SK-N-SH treated with all-trans-retinoic acid at 6 μM for 48 hours (cell line): ENCODE measurements at regions not wholly inside any gene's neighbourhood (a gene's known extent, or its start where the extent isn't known, plus 50 kb on each side); places are given as distances from the start of the nearest gene placed in this dataset.

Experiments used
- ATAC-seq: fragments of 200-7000 bp; cut with Tn5 transposase; 3 replicates; pipeline ENCODE4 v1.9.1; 2020; ENCODE audit warnings: mild to moderate bottlenecking, moderate library complexity
- ARNTL ChIP-seq: fragments of 450-650 bp; formaldehyde crosslinking; IDR thresholded peaks from 2 replicates; pipeline ENCODE4 v1.5.0; 2020; ENCODE audit warnings: low read depth, mild to moderate bottlenecking, moderate library complexity, borderline replicate concordance
- BACH2 ChIP-seq: fragments of 250-450 bp; sonication (Bioruptor Pico); IDR thresholded peaks from 2 replicates; pipeline ENCODE4 v1.9.0; 2021; ENCODE audit warnings: mild to moderate bottlenecking, borderline replicate concordance
- CSDC2 ChIP-seq: fragments of 250-450 bp; sonication (Bioruptor Pico); IDR thresholded peaks from 2 replicates; pipeline ENCODE4 v1.5.0; 2020; ENCODE audit warnings: mild to moderate bottlenecking, moderate library complexity
- GLIS3 ChIP-seq: fragments of 250-450 bp; sonication (Bioruptor Pico); IDR thresholded peaks from 2 replicates; pipeline ENCODE4 v1.5.0; 2020; ENCODE audit warnings: mild to moderate bottlenecking, moderate library complexity
- ISL1 ChIP-seq: fragments of 250-450 bp; sonication (Bioruptor Pico); IDR thresholded peaks from 2 replicates; pipeline ENCODE4 v2.1.2; 2022; ENCODE audit warnings: mild to moderate bottlenecking, moderate library complexity
- OSR1 ChIP-seq: fragments of 250-450 bp; sonication (Bioruptor Pico); IDR thresholded peaks from 2 replicates; pipeline ENCODE4 v1.8.0; 2022; ENCODE audit warnings: moderate library complexity, mild to moderate bottlenecking, inconsistent platforms
- PPARA ChIP-seq: fragments of 250-450 bp; sonication (Bioruptor Pico); IDR thresholded peaks from 2 replicates; pipeline ENCODE4 v1.5.0; 2020; ENCODE audit warnings: mild to moderate bottlenecking, borderline replicate concordance
- RARB ChIP-seq: fragments of 250-450 bp; sonication (Bioruptor Pico); IDR thresholded peaks from 2 replicates; pipeline ENCODE4 v1.8.0; 2021; ENCODE audit warnings: mild to moderate bottlenecking, moderate library complexity
- SNAI2 ChIP-seq: fragments of 250-450 bp; sonication (Bioruptor Pico); IDR thresholded peaks from 2 replicates; pipeline ENCODE4 v1.5.0; 2020; ENCODE audit warnings: mild to moderate bottlenecking, moderate library complexity
- TCF4 ChIP-seq: fragments of 250-450 bp; sonication (Bioruptor Pico); IDR thresholded peaks from 2 replicates; pipeline ENCODE4 v1.8.0; 2021; ENCODE audit warnings: mild to moderate bottlenecking, moderate library complexity, borderline replicate concordance
- ZC3H10 ChIP-seq: fragments of 250-450 bp; sonication (Bioruptor Pico); IDR thresholded peaks from 2 replicates; pipeline ENCODE4 v1.5.1; 2021; ENCODE audit warnings: mild to moderate bottlenecking, moderate library complexity
- ZFP3 ChIP-seq: fragments of 250-450 bp; sonication (Bioruptor Pico); IDR thresholded peaks from 2 replicates; pipeline ENCODE4 v1.5.0; 2020; ENCODE audit warnings: mild to moderate bottlenecking, moderate library complexity
- ZNF565 ChIP-seq: fragments of 450-650 bp; formaldehyde crosslinking; conservative IDR thresholded peaks from 2 replicates; pipeline ENCODE4 v1.5.0; 2020; ENCODE audit warnings: low read depth, mild to moderate bottlenecking, moderate library complexity
- ZNF70 ChIP-seq: fragments of 450-650 bp; formaldehyde crosslinking; IDR thresholded peaks from 2 replicates; pipeline ENCODE4 v1.5.0; 2020; ENCODE audit warnings: mild to moderate bottlenecking, moderate library complexity
- ZNF8 ChIP-seq: fragments of 450-650 bp; formaldehyde crosslinking; IDR thresholded peaks from 2 replicates; pipeline ENCODE4 v1.5.0; 2020; ENCODE audit warnings: mild to moderate bottlenecking, moderate library complexity
- TF ChIP-seq, protein P1 (sequence below): fragments of 250-450 bp; sonication (Bioruptor Pico); IDR thresholded peaks from 2 replicates; pipeline ENCODE4 v1.5.0; 2020; ENCODE audit warnings: mild to moderate bottlenecking, moderate library complexity
- TF ChIP-seq, protein P2 (sequence below): fragments of 250-450 bp; sonication (Bioruptor Pico); IDR thresholded peaks from 2 replicates; pipeline ENCODE4 v1.8.0; 2021; ENCODE audit warnings: low read depth, mild to moderate bottlenecking, moderate library complexity, borderline replicate concordance
- TF ChIP-seq, protein P3 (sequence below): fragments of 250-450 bp; sonication (Bioruptor Pico); IDR thresholded peaks from 2 replicates; pipeline ENCODE4 v1.8.0; 2020; ENCODE audit warnings: mild to moderate bottlenecking, moderate library complexity, borderline replicate concordance
- TF ChIP-seq, protein P4 (sequence below): fragments of 250-450 bp; sonication (Bioruptor Pico); IDR thresholded peaks from 2 replicates; pipeline ENCODE4 v1.5.1; 2021; ENCODE audit warnings: mild to moderate bottlenecking, moderate library complexity

DNA sequence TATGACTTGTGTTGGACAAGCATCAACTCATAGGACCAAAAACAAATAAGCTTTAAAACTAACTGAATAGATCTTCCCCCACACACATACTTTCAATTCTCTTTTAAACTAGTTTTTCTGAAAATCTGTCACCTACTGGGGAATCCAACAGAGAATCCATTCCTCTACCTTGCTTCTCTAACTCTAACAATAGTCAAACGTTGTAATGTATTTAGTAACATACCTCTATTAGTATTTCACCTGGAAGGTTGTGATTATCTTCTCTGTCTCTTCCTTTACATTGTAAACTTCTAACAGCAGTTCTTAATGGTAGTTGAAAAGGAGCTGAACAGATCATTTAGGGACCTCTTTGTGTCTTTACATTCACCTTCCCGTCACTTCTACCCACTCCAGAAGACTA lies 337.1 kb upstream of the FAM241A start:
- ATAC-seq = no peak
- TF ChIP-seq, protein P1, sequence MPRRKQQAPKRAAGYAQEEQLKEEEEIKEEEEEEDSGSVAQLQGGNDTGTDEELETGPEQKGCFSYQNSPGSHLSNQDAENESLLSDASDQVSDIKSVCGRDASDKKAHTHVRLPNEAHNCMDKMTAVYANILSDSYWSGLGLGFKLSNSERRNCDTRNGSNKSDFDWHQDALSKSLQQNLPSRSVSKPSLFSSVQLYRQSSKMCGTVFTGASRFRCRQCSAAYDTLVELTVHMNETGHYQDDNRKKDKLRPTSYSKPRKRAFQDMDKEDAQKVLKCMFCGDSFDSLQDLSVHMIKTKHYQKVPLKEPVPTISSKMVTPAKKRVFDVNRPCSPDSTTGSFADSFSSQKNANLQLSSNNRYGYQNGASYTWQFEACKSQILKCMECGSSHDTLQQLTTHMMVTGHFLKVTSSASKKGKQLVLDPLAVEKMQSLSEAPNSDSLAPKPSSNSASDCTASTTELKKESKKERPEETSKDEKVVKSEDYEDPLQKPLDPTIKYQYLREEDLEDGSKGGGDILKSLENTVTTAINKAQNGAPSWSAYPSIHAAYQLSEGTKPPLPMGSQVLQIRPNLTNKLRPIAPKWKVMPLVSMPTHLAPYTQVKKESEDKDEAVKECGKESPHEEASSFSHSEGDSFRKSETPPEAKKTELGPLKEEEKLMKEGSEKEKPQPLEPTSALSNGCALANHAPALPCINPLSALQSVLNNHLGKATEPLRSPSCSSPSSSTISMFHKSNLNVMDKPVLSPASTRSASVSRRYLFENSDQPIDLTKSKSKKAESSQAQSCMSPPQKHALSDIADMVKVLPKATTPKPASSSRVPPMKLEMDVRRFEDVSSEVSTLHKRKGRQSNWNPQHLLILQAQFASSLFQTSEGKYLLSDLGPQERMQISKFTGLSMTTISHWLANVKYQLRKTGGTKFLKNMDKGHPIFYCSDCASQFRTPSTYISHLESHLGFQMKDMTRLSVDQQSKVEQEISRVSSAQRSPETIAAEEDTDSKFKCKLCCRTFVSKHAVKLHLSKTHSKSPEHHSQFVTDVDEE (CRISPR knock-in tag) = no peak
- TF ChIP-seq CSDC2 (CRISPR knock-in tag) (no peak), ARNTL (no peak), ZC3H10 (no peak), TCF4 (CRISPR knock-in tag) (no peak), ZNF70 (CRISPR knock-in tag) (no peak), SNAI2 (no peak), ZFP3 (CRISPR knock-in tag) (no peak)

DNA sequence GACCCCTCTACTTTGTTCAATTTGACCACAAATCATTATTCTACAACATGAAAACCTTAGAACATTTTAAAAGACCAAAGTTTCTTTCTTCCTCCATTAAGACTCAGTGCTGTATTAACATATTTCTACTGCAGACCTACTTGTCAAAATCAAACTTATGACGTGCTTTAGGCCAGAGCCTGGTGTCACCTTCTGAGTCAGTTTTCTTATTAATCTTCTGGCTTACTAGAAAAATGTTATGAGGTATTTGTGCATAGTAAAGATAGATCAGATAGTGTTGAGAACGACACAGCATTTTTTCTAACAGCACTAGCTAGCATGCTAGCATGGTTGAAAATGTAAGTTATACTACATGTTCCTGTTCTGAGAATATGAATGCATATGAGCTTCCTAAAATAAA lies 333.6 kb upstream of the FAM241A start:
- TF ChIP-seq SNAI2 = no peak
- no peak for TF ChIP-seq ISL1 (CRISPR knock-in tag)
- TF ChIP-seq, protein P2, sequence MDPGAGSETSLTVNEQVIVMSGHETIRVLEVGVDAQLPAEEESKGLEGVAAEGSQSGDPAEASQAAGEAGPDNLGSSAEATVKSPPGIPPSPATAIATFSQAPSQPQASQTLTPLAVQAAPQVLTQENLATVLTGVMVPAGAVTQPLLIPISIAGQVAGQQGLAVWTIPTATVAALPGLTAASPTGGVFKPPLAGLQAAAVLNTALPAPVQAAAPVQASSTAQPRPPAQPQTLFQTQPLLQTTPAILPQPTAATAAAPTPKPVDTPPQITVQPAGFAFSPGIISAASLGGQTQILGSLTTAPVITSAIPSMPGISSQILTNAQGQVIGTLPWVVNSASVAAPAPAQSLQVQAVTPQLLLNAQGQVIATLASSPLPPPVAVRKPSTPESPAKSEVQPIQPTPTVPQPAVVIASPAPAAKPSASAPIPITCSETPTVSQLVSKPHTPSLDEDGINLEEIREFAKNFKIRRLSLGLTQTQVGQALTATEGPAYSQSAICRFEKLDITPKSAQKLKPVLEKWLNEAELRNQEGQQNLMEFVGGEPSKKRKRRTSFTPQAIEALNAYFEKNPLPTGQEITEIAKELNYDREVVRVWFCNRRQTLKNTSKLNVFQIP (CRISPR knock-in tag) = no peak
- no peak for TF ChIP-seq OSR1
- TF ChIP-seq, protein P3, sequence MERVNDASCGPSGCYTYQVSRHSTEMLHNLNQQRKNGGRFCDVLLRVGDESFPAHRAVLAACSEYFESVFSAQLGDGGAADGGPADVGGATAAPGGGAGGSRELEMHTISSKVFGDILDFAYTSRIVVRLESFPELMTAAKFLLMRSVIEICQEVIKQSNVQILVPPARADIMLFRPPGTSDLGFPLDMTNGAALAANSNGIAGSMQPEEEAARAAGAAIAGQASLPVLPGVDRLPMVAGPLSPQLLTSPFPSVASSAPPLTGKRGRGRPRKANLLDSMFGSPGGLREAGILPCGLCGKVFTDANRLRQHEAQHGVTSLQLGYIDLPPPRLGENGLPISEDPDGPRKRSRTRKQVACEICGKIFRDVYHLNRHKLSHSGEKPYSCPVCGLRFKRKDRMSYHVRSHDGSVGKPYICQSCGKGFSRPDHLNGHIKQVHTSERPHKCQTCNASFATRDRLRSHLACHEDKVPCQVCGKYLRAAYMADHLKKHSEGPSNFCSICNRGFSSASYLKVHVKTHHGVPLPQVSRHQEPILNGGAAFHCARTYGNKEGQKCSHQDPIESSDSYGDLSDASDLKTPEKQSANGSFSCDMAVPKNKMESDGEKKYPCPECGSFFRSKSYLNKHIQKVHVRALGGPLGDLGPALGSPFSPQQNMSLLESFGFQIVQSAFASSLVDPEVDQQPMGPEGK (CRISPR knock-in tag) = no peak
- no peak for TF ChIP-seq TCF4 (CRISPR knock-in tag)
- TF ChIP-seq ZNF8 = no peak
- TF ChIP-seq ZNF70 (CRISPR knock-in tag) = no peak
- TF ChIP-seq, all 23 proteins: peak for 0
- ATAC-seq = no peak

DNA sequence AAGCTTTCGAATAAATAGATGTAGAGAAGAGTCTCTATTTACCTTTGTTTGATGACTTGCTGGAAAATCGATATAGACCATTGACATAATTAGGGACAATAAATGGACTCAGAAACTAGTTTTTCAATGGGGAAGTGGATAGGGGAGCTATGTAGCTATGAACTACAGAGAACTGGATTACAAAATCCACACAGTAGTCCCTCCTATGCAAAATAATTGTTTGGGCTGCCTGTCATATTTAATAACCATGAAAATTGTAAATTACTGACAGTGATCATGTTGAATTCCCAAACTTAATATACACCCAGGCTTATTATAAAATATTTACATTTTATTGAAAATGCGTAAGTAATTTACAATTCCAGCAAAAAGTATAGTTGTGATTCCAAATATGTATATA lies 333.1 kb upstream of the FAM241A start:
- TF ChIP-seq ISL1 (CRISPR knock-in tag) (no peak), ZFP3 (CRISPR knock-in tag) (no peak), BACH2 (CRISPR knock-in tag) (no peak), ZNF70 (CRISPR knock-in tag) (no peak), TCF4 (CRISPR knock-in tag) (no peak)
- TF ChIP-seq, protein P4, sequence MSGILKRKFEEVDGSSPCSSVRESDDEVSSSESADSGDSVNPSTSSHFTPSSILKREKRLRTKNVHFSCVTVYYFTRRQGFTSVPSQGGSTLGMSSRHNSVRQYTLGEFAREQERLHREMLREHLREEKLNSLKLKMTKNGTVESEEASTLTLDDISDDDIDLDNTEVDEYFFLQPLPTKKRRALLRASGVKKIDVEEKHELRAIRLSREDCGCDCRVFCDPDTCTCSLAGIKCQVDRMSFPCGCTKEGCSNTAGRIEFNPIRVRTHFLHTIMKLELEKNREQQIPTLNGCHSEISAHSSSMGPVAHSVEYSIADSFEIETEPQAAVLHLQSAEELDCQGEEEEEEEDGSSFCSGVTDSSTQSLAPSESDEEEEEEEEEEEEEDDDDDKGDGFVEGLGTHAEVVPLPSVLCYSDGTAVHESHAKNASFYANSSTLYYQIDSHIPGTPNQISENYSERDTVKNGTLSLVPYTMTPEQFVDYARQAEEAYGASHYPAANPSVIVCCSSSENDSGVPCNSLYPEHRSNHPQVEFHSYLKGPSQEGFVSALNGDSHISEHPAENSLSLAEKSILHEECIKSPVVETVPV = no peak
- TF ChIP-seq, protein P3 (CRISPR knock-in tag) = no peak
- no peak for ATAC-seq

DNA sequence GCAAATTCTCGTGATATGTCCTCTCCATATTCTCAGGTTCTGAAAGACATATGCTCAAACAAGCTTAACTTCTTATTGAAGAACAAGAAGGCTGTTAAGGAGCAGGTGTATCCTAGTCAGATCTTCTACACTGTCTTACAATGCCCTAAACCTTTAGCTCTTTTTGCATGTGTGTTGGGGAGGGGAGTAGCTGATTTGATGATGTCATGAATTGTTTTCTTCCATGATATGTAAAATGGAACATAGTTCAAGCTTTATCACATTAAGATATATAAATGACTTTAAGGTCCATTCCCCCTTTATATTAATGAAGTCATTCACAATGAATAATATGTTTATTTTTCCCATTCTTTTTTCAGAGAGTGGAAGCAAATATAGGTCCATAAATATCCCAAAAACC lies 332.5 kb upstream of the FAM241A start:
- no peak for ATAC-seq
- no peak for TF ChIP-seq BACH2 (CRISPR knock-in tag)
- TF ChIP-seq GLIS3 = no peak
- TF ChIP-seq, protein P4 = no peak
- TF ChIP-seq ZNF565 (CRISPR knock-in tag) = no peak
- no peak for TF ChIP-seq ZC3H10
- no peak for TF ChIP-seq ZFP3 (CRISPR knock-in tag)
- no peak for TF ChIP-seq PPARA (CRISPR knock-in tag)
- no peak for TF ChIP-seq RARB (CRISPR knock-in tag)
- TF ChIP-seq, protein P3 (CRISPR knock-in tag) = no peak
- TF ChIP-seq, protein P1 (CRISPR knock-in tag) = no peak
